Stomach (tissue), 4 donors: ENCODE measurements at regions not wholly inside any gene's neighbourhood (a gene's known extent, or its start where the extent isn't known, plus 50 kb on each side); places are given as distances from the start of the nearest gene placed in this dataset.

Experiments
- EP300 ChIP-seq: sonication (generic); formaldehyde crosslinking; IDR thresholded peaks from one replicate; pipeline ENCODE4 v1.6.1; 2017; ENCODE audit warnings: antibody characterized with exemption
- POLR2A ChIP-seq, 4 donors: fragments of 450-650 bp; IDR thresholded peaks; one replicate each; pipeline ENCODE4 v1.6.1; 2016; ENCODE audit warnings: antibody characterized with exemption in 4 of 4, control low read depth in 2 of 4, mild to moderate bottlenecking in 1 of 4, moderate library complexity in 1 of 4
- POLR2AphosphoS5 ChIP-seq, 3 donors: sonication (generic); formaldehyde crosslinking; IDR thresholded peaks; one replicate each; pipeline ENCODE4 v1.6.1; 2016; ENCODE audit warnings: antibody characterized with exemption in 3 of 3
- TF ChIP-seq, protein P1 (sequence below), 7 experiments: fragments of 450-650 bp in 4 of 7; fragments of 200-600 bp in 3 of 7; sonication (generic) in 3 of 7; IDR thresholded peaks; one replicate each; pipeline ENCODE4 v1.5.1; 2016 to 2019; ENCODE audit warnings: antibody characterized with exemption in 7 of 7, control low read depth in 2 of 7, mild to moderate bottlenecking in 1 of 7

DNA sequence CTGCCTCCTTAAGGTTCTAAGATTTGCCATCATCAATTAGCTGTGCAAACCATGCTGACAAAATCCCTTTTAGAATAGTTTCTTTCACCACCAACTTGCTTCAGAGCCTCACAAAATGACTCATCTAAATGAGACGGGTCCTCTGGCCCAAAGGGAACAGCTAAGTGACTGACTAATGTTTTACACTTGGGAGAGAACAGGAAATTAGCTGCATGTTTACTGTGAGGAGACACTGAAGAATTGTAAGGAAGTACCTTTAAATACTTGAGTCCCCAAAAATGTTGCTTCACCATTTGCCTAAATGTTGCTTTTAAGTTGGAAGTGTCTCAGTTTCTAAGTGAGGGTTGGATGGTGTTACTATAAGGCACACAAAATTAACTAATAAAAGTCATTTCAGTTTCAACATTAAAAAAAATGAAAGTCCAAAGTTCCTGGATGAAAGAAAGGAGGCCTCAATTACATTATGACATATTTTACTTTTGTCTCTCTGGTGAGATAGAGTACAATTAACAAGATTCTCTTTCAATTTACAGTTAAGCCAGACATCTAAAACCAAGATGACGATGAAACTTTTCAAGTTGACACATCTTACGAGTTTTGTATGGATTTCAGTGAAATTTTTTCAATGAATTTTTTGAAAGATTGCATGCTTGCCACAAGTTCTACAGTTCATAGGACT is 229.1 kb upstream of the FN1 start:
- TF ChIP-seq, protein P1, sequence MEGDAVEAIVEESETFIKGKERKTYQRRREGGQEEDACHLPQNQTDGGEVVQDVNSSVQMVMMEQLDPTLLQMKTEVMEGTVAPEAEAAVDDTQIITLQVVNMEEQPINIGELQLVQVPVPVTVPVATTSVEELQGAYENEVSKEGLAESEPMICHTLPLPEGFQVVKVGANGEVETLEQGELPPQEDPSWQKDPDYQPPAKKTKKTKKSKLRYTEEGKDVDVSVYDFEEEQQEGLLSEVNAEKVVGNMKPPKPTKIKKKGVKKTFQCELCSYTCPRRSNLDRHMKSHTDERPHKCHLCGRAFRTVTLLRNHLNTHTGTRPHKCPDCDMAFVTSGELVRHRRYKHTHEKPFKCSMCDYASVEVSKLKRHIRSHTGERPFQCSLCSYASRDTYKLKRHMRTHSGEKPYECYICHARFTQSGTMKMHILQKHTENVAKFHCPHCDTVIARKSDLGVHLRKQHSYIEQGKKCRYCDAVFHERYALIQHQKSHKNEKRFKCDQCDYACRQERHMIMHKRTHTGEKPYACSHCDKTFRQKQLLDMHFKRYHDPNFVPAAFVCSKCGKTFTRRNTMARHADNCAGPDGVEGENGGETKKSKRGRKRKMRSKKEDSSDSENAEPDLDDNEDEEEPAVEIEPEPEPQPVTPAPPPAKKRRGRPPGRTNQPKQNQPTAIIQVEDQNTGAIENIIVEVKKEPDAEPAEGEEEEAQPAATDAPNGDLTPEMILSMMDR (IDR thresholded peaks at IDR 0.05) = no peak
- TF ChIP-seq POLR2A (IDR thresholded peaks at IDR 0.05) = no peak
- peak in 2 of 3 donors; percentile 17 to 72 for TF ChIP-seq POLR2AphosphoS5 (IDR thresholded peaks at IDR 0.05)
- TF ChIP-seq EP300 = no peak
